Activated T-cell treated with anti-CD3 and anti-CD28 coated beads for 48 hours (primary cell): ENCODE measurements at regions not wholly inside any gene's neighbourhood (a gene's known extent, or its start where the extent isn't known, plus 50 kb on each side); places are given as distances from the start of the nearest gene placed in this dataset.

Source experiments
- DNase-seq: peaks from one replicate; pipeline ENCODE4 v3.0.0-alpha.2; 2020; ENCODE audit warnings: low read depth

DNA sequence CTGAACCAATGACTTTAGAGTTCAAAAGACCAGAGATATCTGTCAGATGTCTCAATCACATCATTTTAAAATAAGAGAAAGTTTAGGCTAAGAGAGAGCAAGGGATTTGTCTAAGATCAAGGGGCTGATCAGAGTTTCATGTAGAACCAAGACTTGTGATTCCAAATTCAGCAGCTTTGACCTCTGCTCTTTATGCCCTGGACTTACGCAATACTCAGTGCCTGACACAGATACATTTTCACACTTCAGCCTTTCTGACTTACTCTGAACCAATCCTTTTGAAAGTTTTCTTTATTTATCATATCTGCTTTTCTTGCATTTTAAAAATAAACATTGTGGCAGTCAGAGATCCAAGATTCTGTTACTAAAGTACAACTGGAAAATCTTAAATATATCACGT is 428.0 kb downstream of the PLPP3 start:
- no peak for DNase-seq

GRCh38 chr1:56150441-56151215 is 428.7 kb downstream of the PLPP3 start:
- DNase-seq: no peak

- DNase-seq: no peak
Measured at GRCh38 chr1:56149761-56150160, 429.6 kb downstream of the PLPP3 start.

GRCh38 chr1:56148326-56149193 is 430.8 kb downstream of the PLPP3 start:
- DNase-seq: no peak

- no peak for DNase-seq
Measured at GRCh38 chr1:56147459-56147858, 431.9 kb downstream of the PLPP3 start.

- no peak for DNase-seq
Measured at GRCh38 chr1:56147034-56147433, 432.3 kb downstream of the PLPP3 start.

- DNase-seq: no peak
Measured at GRCh38 chr1:56146449-56146848, 432.9 kb downstream of the PLPP3 start.

- DNase-seq: no peak
Measured at GRCh38 chr1:56145581-56145980, 433.8 kb downstream of the PLPP3 start.

DNA sequence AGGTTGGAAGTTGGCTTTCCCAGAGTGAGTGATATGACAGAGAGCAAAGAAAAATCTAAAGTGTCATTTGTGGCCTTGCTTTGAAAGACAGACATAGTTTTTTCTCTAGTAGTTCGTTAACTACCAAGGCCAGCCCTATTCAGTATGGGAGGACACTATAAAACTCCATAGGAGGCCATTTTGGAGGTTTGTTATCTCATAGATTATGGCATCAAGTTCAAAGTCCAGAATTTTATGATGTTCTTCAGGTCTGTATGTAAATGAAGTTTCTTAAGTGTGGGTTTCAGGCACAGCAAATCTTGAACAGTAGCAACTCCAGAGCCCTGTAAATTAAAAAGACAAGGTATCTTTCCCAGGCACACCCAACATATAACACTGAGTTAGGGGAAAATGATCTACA is 437.1 kb downstream of the PLPP3 start:
- DNase-seq: no peak

DNA sequence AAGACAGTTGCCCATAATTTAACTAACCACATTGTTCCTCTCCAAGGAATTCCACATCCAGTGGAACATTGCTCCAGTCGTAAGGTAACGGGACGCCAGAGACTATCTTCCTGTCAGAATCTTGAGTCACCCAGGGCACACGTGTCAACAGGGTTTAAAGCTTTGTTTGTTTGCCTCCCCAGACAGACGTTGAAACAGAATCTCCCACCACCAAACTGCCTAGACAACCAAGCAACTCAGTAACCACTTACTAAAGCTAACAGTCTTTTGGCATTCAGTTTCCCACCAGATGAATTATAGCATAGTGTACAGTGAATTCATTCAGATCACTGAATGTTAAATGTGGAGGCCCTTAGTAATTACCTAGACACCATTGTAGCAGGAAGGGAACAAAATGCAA is 439.5 kb downstream of the PLPP3 start:
- no peak for DNase-seq

DNA sequence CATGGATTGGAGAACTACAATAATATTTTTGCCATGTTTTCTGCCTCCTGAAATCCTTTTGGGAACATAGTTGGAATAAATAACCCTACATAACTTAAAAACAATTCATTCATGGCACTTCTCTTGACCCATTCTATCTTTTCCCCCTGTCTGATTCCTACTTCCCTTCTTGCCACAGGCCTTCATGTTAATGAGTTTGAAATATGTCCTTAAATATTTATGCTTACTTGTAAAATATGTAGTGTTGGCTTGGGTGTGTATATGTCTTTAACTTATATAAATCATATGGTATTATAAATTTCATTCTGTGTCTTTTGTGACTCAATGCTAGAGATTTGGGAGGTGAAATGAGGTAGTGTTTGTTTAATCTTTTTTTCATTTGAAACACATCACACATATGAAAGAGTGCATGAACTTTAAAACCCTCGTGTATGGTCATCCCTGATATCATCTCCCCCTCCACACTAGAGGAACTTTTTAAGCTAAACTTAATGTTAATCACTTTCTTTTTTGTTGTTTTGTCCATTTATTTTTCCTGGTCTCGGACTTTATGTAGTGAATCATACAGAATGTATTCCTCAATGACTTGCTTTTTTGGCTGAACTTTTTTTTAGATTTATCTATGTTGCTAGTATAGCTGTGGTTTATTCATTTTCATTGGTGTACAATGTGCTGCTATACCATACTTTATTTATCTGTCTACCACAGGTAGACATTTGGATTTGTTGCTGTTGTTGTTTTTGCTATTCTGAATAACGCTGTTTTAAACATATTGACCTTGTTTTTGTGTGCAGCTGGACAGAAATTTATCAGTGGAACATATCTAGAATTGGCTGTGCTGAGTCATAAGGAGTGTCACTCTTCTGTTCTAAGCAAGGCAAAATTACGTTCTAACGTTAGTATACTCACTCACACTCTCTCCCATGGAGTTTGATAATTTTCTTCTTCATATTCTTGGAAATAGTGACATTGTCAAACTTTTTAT is 441.6 kb downstream of the PLPP3 start:
- DNase-seq: no peak

DNA sequence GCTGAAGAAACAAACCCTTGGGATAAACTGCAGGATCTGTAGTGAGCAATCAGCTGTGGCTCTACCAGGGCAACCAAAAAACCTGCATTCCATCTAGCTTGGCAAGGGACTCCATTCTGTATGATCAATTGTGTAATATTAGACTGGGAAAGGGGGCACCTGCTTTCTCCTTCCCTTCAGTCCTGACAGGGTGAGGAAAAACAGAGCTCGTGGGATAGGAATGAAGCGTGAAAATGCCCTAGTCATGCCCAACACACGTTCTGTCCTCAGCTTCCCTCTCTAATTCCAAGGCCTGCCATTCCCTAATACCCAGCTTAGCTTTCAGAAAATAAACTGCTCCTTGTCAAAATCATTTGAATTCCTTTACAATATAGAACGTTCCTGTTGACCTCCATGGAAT is 442.3 kb downstream of the PLPP3 start:
- no peak for DNase-seq

- DNase-seq: no peak
Measured at GRCh38 chr1:56135864-56136147, 443.6 kb downstream of the PLPP3 start.

GRCh38 chr1:56135069-56135863 is 444.1 kb downstream of the PLPP3 start:
- no peak for DNase-seq

GRCh38 chr1:56133522-56134472 is 445.6 kb downstream of the PLPP3 start:
- DNase-seq: no peak

DNA sequence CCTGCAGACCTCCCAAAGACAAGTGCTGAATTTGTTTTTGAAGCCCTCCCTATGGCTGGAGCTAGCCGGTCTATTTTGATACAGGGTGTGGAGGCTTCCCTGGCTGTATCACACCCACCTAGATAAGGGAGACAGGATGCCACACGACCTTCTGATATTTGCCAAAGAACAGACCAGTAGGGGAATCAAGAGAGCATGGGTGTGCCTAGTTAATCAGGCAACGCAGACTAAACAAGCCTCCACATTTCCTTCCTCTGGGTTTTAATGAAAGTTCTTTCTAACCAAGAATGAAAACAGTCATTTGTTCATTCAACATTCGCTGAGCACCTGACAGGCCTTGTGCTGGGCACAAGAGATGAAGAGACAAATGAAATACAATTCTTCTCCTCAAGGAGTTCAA is 446.8 kb downstream of the PLPP3 start:
- DNase-seq: no peak

DNA sequence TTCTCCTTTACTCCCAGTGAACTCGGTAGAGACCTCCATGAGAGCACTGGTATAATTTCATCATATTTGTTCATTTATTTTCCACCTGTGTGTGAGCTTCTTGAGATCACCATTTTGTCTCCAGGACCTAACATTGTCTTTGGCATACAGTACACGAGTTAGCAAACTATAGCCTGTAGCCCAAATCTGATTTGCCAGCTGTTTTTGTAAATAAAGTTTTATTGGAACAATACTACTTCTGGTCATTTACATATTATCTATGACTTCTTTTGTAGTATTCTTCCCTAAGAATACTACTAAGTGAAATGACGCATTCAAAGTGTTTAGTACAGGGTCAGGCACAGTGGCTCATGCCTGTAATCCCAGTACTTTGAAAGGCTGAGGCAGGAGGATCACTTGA is 449.5 kb downstream of the PLPP3 start:
- DNase-seq: no peak

DNA sequence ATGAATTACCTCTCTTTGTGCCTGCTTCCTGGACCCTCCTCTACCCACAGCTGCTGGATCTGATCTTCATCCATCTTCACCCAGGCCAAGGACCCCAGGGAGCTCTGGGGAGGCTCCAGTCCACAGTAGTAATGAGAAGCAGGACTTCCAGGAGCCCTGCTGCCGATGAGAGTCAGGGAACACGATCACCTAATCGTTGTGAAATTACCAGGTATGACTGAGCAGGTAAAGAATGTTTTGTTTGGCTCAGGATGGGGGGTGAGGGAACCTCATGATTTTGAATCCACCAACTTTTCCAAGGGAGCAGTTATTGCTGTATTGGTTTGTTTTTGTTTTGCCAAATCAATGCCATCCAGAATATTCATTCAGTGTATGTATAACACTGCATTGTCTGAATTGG is 454.0 kb downstream of the PLPP3 start:
- DNase-seq: no peak

- DNase-seq: no peak
Measured at GRCh38 chr1:56123826-56124225, 455.5 kb downstream of the PLPP3 start.

DNA sequence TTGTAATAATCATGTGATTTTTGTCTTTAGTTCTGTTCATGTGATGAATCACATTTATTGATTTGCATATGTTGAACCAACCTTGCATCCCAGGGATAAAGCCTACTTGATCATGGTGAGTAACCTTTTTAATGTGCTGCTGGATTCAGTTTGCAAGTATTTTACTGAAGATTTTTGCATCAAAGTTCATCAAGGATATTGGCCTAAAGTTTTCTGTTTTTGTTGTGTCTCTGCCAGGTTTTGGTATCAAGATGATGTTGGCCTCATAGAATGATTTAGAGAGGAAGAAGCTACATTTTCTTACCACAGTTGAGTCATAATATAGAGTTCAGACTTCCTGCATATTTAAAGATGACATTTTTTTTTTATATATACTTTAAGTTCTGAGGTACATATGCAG is 455.9 kb downstream of the PLPP3 start:
- no peak for DNase-seq
